Endometrial microvascular endothelial cells (primary cell): ENCODE measurements at regions not wholly inside any gene's neighbourhood (a gene's known extent, or its start where the extent isn't known, plus 50 kb on each side); places are given as distances from the start of the nearest gene placed in this dataset.

Source experiments
- in situ Hi-C: cut with HindIII; loops from 2 replicates; pipeline ENCODE4 v1.10.0; 2017; ENCODE audit warnings: low sequenced_read_pairs, low pct_unique_long_range_greater_than_20kb; ENCODE audit errors: inconsistent ontology term

- in situ Hi-C loops, result no loop called here
These were observed 80.8 kb downstream of the ZNF608 start for GRCh38 chr5:124665625-124666024.

- in situ Hi-C loops, result no loop called here
These were observed 81.4 kb downstream of the ZNF608 start for GRCh38 chr5:124665035-124665434.

GRCh38 chr5:124664287-124664686 lies 82.2 kb downstream of the ZNF608 start:
- in situ Hi-C loops, result no loop called here

GRCh38 chr5:124663101-124663506 lies 83.3 kb downstream of the ZNF608 start:
- in situ Hi-C loops, result no loop called here

- in situ Hi-C loops, result no loop called here
These were observed 84.2 kb downstream of the ZNF608 start for GRCh38 chr5:124662181-124662781.

- in situ Hi-C loops, result no loop called here
These were observed 84.9 kb downstream of the ZNF608 start for GRCh38 chr5:124661317-124662141.

- in situ Hi-C loops, result no loop called here
These were observed 86.0 kb downstream of the ZNF608 start for GRCh38 chr5:124660229-124661093.

- in situ Hi-C loops, result loop anchor here (5.0 kb wide), 1 partner anchor 83 kb away; no protein-coding TSS in a partner anchor
These were observed 86.6 kb downstream of the ZNF608 start for GRCh38 chr5:124659798-124660197.

GRCh38 chr5:124658867-124659557 lies 87.4 kb downstream of the ZNF608 start:
- in situ Hi-C loops, result loop anchor here (5.0 kb wide), 1 partner anchor 83 kb away; no protein-coding TSS in a partner anchor

DNA sequence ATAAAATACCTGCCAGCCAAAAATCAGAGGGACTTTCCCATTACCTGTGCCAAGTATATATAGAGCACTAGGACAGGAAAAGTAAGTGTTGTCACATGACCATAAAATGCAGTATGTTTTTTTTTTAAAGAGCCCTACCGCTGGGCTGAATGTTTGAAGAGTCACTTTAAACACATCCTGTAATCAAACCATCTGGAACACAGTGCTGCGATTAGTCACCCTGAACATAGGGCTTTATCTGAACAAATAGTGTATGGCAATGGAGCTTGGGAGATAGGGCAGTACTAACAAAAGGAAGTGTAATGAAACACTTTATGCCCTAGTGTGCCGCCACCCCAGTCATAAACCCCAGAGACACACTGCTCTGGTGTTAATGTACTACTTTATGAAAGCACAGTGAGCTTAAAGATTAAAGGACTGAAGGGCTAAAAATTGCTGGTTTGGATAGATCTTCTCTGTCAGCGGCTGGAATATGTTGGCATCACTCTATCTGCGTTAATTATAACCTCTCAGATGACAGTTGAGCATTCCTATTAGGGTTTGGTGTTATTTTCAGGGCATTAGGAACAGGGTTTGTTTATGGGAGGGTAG lies 90.4 kb downstream of the ZNF608 start:
- in situ Hi-C loops, result loop anchor here (5.0 kb wide), 1 partner anchor 86 kb away; no protein-coding TSS in a partner anchor

- in situ Hi-C loops, result loop anchor here (5.0 kb wide), 1 partner anchor 87 kb away; no protein-coding TSS in a partner anchor
These were observed 91.1 kb downstream of the ZNF608 start for GRCh38 chr5:124655251-124655917.

DNA sequence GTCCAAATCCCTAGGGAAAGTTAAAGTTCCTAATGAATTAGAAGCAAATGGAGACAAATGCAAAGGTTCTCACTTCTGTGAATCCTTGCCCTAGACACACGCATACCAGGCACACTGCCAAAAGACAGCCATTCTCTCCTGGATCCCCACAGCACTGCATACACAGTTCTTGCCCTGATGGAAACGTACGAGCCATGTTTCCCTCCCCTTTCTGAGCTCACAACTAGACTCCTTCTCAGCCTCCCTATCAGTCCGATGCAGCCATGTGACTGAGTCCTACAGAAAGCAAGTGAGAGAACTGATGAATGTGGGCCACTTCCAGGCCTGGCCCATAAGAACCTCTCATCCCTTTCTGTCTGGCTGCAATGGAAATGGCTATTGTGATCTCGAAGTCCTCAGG lies 92.0 kb downstream of the ZNF608 start:
- in situ Hi-C loops, result no loop called here

GRCh38 chr5:124653666-124654065 lies 92.8 kb downstream of the ZNF608 start:
- in situ Hi-C loops, result no loop called here

DNA sequence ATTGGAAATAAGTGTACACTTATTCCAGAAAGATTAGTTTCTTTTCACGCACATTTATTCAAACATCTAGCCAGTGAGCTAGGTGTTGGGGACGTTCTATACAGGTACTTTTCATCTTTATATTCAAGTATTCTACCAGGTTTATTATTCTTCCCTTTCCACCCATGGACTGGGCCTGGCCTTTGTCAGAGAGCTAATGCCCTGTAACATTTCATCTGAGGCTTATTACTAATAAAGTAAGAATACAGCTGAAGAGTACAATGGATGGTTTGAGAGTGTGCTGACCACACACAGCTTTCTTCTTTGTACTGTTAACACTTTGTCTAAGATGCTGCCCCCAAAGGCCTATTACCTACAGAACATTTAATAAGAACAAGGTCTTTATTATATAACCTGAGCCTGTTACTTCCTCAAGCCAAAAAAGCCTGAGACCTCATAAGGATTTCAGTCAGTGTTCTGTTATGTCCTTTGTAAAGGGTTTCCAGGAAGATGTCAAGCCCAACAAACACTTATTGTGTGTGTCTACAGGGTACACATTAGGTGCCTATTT lies 93.5 kb downstream of the ZNF608 start:
- in situ Hi-C loops, result no loop called here

DNA sequence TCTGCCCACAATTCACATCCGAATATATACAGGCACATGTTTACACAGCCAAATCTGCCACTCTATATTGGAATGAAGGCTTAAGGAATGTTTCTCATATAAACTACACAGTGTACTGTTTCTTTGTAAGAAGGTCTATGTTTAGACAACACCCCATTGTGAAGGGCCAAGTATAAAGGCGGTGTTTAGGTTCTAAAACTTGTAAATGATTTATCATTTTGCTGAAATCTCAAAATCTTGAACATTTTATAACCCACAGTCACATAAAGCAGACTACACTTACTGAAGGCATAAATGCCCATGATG lies 94.0 kb downstream of the ZNF608 start:
- in situ Hi-C loops, result no loop called here

GRCh38 chr5:124651663-124652513 lies 94.6 kb downstream of the ZNF608 start:
- in situ Hi-C loops, result no loop called here
